ENCODE measurements at regions not wholly inside any gene's neighbourhood (a gene's known extent, or its start where the extent isn't known, plus 50 kb on each side); places are given as distances from the start of the nearest gene placed in this dataset.
A peak's percentile ranks its signal among the peaks of the same experiment; 100 is the strongest.

DNA sequence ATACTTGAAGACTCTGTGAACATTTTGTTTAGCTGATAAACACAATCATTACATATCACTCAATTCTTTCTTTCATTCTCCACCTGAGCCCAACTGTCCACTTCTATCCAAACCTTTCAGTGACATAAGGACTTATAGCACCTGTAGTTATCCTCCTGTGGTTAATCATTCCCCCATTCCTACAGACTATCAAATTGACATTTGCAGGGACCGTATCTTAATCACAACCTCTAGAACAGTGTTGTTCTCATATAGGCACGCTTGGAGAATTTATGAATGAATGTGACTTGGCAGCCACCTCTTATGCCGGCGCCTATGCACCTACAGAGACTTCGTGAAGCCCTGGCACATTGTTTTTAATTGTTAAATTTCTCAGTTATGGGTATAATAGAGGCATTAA lies 83.9 kb upstream of the CXADR start:
- Mint-ChIP-seq H3K4me1 (no peaks in the 10 kb centered on the region), H3K9me3 (no peaks in the 10 kb centered on the region), H3K27me3 (no peaks in the 10 kb centered on the region), H3K36me3 (no peaks in the 10 kb centered on the region), H3K4me3 (no peak overlapping the region), H3K27ac (no peak overlapping the region)
- no peak for DNase-seq

DNA sequence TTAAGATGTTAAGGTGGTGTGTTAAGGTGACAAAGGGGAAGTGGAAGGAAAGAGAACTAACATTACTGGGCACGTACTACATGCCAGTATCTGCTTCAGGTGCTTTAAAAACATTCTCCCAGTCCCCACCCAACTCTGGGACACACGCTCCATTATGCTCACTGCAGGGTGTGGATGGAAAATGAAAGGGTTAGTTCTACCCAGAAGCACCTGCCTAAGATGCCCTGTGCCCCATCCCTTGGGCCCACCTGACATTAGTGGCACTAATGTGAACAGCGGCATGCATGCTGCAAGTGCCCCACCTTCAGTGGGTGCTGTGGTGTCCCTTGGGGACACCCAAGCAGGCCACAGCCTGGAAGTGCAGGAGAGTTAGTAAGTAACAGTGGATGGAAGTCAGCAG lies 82.9 kb upstream of the CXADR start:
- H3K9me3 Mint-ChIP-seq: no peaks in the 10 kb centered on the region
- DNase-seq: no peak
- H3K4me3 Mint-ChIP-seq: no peak overlapping the region
- no peaks in the 10 kb centered on the region for H3K4me1 Mint-ChIP-seq
- H3K27ac Mint-ChIP-seq: no peak overlapping the region
- H3K27me3 Mint-ChIP-seq: no peaks in the 10 kb centered on the region
- no peaks in the 10 kb centered on the region for H3K36me3 Mint-ChIP-seq

DNA sequence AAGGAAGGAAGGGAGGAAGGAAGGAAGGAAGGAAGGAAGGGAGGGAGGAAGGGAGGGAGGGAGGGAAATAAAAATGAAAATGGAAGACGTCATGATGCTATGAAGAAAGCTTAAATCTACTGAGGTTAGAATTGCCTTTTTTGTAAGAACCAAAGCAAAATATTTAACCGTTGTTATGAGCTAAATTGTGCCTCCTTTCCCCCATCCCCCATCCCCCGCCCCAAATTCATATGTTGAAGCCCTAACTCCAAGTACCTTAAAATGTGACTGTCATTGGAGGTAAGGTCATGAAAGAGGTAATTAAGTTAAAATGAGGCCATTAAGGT lies 80.1 kb upstream of the CXADR start:
- Mint-ChIP-seq H3K4me3 (no peak overlapping the region), H3K36me3 (no peaks in the 10 kb centered on the region), H3K27ac (no peak overlapping the region), H3K27me3 (no peaks in the 10 kb centered on the region), H3K9me3 (no peaks in the 10 kb centered on the region), H3K4me1 (no peaks in the 10 kb centered on the region)
- DNase-seq: no peak

GRCh38 chr21:17433730-17434129 lies 79.1 kb upstream of the CXADR start:
- H3K4me1 Mint-ChIP-seq: no peaks in the 10 kb centered on the region
- no peak overlapping the region for H3K4me3 Mint-ChIP-seq
- no peaks in the 10 kb centered on the region for H3K9me3 Mint-ChIP-seq
- H3K27me3 Mint-ChIP-seq: peaks cover 2% of the 10 kb centered on the region
- DNase-seq: no peak
- H3K36me3 Mint-ChIP-seq: no peaks in the 10 kb centered on the region
- no peak overlapping the region for H3K27ac Mint-ChIP-seq

DNA sequence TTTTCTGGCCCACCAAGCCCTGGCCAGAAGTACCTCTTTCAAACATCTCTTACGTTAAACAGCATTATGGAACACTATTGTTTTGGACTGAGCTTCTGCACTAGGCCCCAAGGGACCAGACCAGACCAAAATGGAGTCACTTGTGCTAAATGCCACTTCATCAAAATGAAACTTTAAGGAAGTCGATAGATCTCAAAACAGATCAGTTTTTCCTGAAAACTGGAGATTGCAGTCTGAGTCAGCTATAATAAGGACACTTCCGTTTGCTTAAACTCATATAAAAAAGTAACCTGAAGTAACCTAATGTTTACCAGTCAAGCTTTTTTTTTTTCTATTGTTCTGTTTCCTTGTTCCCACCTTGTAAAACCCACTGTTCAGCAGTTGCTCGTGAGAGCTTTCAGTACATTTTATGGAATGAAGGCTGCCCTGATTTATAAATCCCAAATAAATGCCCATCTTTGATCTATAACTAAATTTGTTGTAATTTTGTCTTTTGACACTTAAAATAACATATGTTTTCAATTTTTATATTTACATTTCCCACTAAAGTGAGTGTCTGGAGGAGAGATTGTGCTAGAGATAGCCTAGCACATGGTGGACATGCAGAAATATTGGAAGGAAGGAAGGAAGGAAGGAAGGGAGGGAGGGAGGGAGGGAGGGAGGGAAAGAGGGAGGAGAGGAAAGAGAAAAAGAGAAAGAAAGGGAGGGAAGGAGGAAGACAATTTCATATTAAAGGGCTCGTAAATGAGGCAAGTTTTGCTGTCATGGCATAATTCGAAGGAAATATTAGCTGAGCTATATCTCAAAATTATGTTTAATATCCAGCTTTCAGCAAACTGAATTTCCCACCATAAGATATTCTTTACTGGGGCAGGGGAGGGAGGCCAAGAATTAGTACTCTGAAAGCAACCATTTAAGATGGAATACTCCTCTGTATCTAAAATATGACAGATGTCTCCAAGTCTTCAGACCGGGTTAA lies 77.0 kb upstream of the CXADR start:
- peaks cover 11% of the 10 kb centered on the region for H3K27me3 Mint-ChIP-seq
- no peak overlapping the region for H3K4me3 Mint-ChIP-seq
- no peak for DNase-seq
- H3K36me3 Mint-ChIP-seq: no peaks in the 10 kb centered on the region
- H3K4me1 Mint-ChIP-seq: no peaks in the 10 kb centered on the region
- H3K27ac Mint-ChIP-seq: no peak overlapping the region
- H3K9me3 Mint-ChIP-seq: no peaks in the 10 kb centered on the region

DNA sequence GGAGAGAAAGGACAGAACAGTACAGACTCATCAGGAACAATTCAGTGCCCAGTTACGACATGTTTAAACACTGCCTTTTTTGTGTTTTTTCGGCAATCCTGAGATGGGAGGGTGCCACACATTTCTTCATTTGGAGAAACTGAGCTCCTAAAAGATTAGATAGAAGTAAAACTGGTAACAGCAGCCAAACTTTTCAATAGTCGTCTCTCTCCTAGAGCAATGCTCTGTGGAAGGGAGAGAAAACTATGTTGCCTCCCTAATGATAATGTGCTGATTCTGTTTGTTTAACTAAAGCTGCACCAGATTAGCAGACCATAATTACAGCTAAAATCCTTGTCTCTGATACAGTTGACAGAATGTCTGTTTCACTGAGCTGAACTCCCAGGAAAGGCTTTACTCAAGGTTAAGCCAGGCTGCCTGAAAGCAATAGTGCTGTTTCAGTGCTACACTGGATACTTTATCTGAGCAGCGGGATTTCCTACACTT lies 76.2 kb upstream of the CXADR start:
- H3K36me3 Mint-ChIP-seq: no peaks in the 10 kb centered on the region
- DNase-seq: no peak
- H3K4me1 Mint-ChIP-seq: no peaks in the 10 kb centered on the region
- H3K4me3 Mint-ChIP-seq: no peak overlapping the region
- H3K27me3 Mint-ChIP-seq: peaks cover 14% of the 10 kb centered on the region
- no peaks in the 10 kb centered on the region for H3K9me3 Mint-ChIP-seq
- no peak overlapping the region for H3K27ac Mint-ChIP-seq

GRCh38 chr21:17438635-17439034 lies 74.2 kb upstream of the CXADR start:
- Mint-ChIP-seq H3K9me3 (no peaks in the 10 kb centered on the region), H3K4me1 (no peaks in the 10 kb centered on the region), H3K27me3 (peaks cover 14% of the 10 kb centered on the region), H3K4me3 (no peak overlapping the region), H3K27ac (no peak overlapping the region), H3K36me3 (no peaks in the 10 kb centered on the region)
- DNase-seq: no peak

DNA sequence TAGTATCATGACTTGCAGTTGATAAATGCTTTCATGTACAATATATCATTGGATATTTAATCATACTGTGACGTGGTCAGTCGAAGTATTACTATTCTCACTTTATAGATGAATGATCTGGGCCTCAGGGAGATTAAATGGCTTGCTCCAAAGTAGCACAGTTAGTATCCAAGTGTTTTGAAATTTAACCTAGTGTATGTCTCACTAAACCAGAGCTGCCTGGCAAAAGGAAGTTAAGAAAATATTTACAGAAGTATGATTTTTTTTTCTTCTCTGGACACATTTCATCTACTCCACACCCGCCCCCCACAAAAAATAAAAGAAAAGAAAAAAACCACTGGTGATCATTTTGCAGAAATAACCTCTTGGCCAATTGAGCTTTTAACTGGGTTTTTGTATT lies 71.9 kb upstream of the CXADR start:
- no peaks in the 10 kb centered on the region for H3K4me1 Mint-ChIP-seq
- H3K36me3 Mint-ChIP-seq: no peaks in the 10 kb centered on the region
- peaks cover 14% of the 10 kb centered on the region for H3K27me3 Mint-ChIP-seq
- no peak overlapping the region for H3K27ac Mint-ChIP-seq
- no peak for DNase-seq
- no peak overlapping the region for H3K4me3 Mint-ChIP-seq
- no peaks in the 10 kb centered on the region for H3K9me3 Mint-ChIP-seq

DNA sequence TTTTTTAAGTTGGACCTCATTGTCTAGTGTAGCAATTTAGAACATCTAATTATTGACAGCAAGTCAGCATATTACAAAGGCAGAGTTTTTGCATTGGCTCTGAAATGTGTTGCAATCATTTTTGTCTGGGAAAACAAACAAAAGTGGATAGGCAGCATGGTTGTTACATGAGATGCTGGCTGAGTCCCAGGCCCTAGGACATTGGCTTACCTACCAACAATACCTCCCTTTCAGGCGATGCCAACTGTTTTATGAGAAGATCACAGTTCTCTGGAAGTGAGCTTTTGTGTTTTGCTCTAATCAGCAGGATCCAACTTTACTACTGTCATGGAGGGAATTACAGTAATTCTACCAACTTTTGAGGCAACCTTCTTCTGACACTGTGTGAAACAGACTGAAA lies 71.5 kb upstream of the CXADR start:
- Mint-ChIP-seq H3K27ac (no peak overlapping the region), H3K4me1 (no peaks in the 10 kb centered on the region)

GRCh38 chr21:17442165-17442564 lies 70.7 kb upstream of the CXADR start:
- peaks cover 14% of the 10 kb centered on the region for H3K27me3 Mint-ChIP-seq
- H3K27ac Mint-ChIP-seq: no peak overlapping the region
- H3K36me3 Mint-ChIP-seq: no peaks in the 10 kb centered on the region
- H3K4me3 Mint-ChIP-seq: no peak overlapping the region
- no peaks in the 10 kb centered on the region for H3K9me3 Mint-ChIP-seq
- no peaks in the 10 kb centered on the region for H3K4me1 Mint-ChIP-seq
- DNase-seq: no peak

More for the DNA sequence above, 71.5 kb upstream of the CXADR start:
- H3K27me3 Mint-ChIP-seq: peaks cover 14% of the 10 kb centered on the region
- DNase-seq: no peak
- no peaks in the 10 kb centered on the region for H3K36me3 Mint-ChIP-seq
- H3K9me3 Mint-ChIP-seq: no peaks in the 10 kb centered on the region
- no peak overlapping the region for H3K4me3 Mint-ChIP-seq

DNA sequence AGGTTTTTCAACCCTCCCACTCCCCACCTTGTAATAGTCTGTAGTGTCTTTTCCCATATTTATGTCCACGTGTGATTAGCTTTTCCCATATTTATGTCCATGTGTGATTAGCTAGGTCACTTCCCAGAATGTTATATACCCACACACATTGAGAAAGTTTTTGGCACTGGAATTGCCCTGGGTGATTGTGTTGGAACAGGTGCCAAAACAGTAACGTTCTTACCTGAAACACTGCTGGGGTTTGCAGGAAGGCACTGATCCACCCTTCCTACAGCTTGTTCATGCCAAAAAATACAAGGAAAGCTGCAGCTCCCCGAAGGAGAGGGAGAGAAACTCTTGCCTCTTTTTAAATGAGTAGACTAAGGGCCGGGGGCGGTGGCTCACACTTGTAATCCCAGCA lies 68.0 kb upstream of the CXADR start:
- Mint-ChIP-seq H3K4me3 (no peak overlapping the region), H3K27me3 (peaks cover 6% of the 10 kb centered on the region), H3K36me3 (no peaks in the 10 kb centered on the region), H3K4me1 (no peaks in the 10 kb centered on the region), H3K27ac (no peak overlapping the region), H3K9me3 (no peaks in the 10 kb centered on the region)
- DNase-seq: no peak

DNA sequence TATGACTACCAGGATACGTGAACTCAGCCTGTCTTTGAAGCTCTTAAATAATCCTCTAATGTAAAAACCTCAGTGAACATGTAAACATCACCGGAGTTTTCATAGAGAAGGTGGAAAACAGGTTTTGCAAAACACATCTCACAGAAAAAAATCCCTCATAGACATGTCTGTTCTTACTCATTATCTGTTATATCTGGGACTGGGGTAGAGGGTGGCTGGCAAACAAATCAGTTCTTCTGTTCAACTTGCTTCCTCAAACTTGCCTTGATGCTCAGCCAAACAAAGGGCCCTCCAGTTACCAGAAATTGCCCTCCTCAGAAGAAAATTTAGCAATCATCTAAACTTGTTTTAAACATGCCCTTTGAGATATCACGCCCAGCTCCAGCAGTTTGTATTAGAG lies 66.1 kb upstream of the CXADR start:
- Mint-ChIP-seq H3K36me3 (no peaks in the 10 kb centered on the region), H3K4me3 (no peak overlapping the region), H3K4me1 (no peaks in the 10 kb centered on the region), H3K27me3 (no peaks in the 10 kb centered on the region), H3K27ac (no peak overlapping the region), H3K9me3 (no peaks in the 10 kb centered on the region)
- DNase-seq: no peak

- Mint-ChIP-seq H3K27me3 (peaks cover 7% of the 10 kb centered on the region), H3K4me3 (no peak overlapping the region)
Observed at GRCh38 chr21:17449701-17450100, 63.1 kb upstream of the CXADR start.

DNA sequence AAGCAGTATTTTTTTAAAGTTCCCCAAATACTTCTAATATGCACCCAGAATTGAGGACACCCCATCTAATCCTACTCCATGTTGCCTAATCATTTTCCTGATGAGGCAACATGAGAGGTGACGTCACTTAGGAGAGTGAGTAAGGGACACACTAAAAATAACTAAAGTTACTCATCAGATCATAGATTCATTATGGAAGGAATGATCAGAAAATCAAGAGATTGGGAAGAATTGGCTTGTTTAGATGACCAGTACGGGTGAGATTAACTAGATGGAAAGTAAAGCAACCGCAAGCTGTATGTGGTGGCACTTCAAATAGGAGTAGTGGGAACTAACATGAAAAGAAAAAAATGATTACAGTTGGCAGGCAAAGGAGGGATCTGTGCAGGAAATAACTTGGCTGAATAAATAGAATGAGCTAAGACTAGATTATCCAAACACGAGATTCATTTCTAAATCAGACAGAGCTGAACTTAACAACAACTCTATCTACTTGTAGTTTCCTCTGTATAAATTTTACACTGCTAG lies 61.4 kb upstream of the CXADR start:
- H3K4me3 Mint-ChIP-seq: no peak overlapping the region
- H3K36me3 Mint-ChIP-seq: peaks cover 2% of the 10 kb centered on the region
- peaks cover 15% of the 10 kb centered on the region for H3K27me3 Mint-ChIP-seq
- no peak for DNase-seq
- peaks cover 2% of the 10 kb centered on the region for H3K9me3 Mint-ChIP-seq
- no peak overlapping the region for H3K27ac Mint-ChIP-seq
- peaks cover 7% of the 10 kb centered on the region for H3K4me1 Mint-ChIP-seq

More at GRCh38 chr21:17449701-17450100, 63.1 kb upstream of the CXADR start:
- Mint-ChIP-seq H3K27ac (no peak overlapping the region), H3K36me3 (peaks cover 2% of the 10 kb centered on the region), H3K4me1 (peaks cover 5% of the 10 kb centered on the region), H3K9me3 (peaks cover 1% of the 10 kb centered on the region)
- no peak for DNase-seq

GRCh38 chr21:17454315-17455027 lies 58.4 kb upstream of the CXADR start:
- H3K4me1 Mint-ChIP-seq: peaks cover 7% of the 10 kb centered on the region
- H3K9me3 Mint-ChIP-seq: peaks cover 2% of the 10 kb centered on the region
- H3K4me3 Mint-ChIP-seq: peak overlapping the region; percentile 64
- DNase-seq: peak; percentile 64
- H3K36me3 Mint-ChIP-seq: peaks cover 2% of the 10 kb centered on the region
- peaks cover 23% of the 10 kb centered on the region for H3K27me3 Mint-ChIP-seq
- peak overlapping the region; percentile 90 for H3K27ac Mint-ChIP-seq

Measured in activated naive CD8-positive, alpha-beta T cell treated with anti-CD3 and anti-CD28 coated beads for 36 hours (primary cell).